Vagina (tissue), 2 donors: ENCODE measurements at regions not wholly inside any gene's neighbourhood (a gene's known extent, or its start where the extent isn't known, plus 50 kb on each side); places are given as distances from the start of the nearest gene placed in this dataset.

Experiments
- DNase-seq, 2 donors: peaks; one replicate each; pipeline ENCODE4 v3.0.0-alpha.2; 2017; ENCODE audit errors: extremely low spot score in 2 of 2
- H3K27ac ChIP-seq: fragments of 200-600 bp; sonication (generic); one replicate; pipeline ENCODE4 v1.5.1; 2019
- H3K27me3 ChIP-seq: fragments of 200-600 bp; sonication (generic); one replicate; pipeline ENCODE4 v1.5.1; 2019
- H3K36me3 ChIP-seq, 2 donors: fragments of 200-600 bp; sonication (generic); one replicate each; pipeline ENCODE4 v1.5.1; 2017 to 2019
- H3K4me1 ChIP-seq: fragments of 200-600 bp; sonication (generic); one replicate; pipeline ENCODE4 v1.5.1; 2019
- H3K4me3 ChIP-seq, 2 donors: fragments of 200-600 bp; sonication (generic); 1 replicate in 1 of 2; 2 replicates in 1 of 2; pipeline ENCODE4 v1.5.1; 2016 to 2019
- H3K9me3 ChIP-seq: fragments of 200-600 bp; sonication (generic); one replicate; pipeline ENCODE4 v1.5.1; 2019
- CTCF ChIP-seq, 3 experiments: fragments of 450-650 bp in 2 of 3; fragments of 200-600 bp in 1 of 3; sonication (generic) in 1 of 3; IDR thresholded peaks; one replicate each; pipeline ENCODE4 v1.5.1; 2017 to 2019; ENCODE audit warnings: antibody characterized with exemption in 3 of 3, mild to moderate bottlenecking in 2 of 3, moderate library complexity in 2 of 3
- POLR2A ChIP-seq, 2 donors: fragments of 450-650 bp; IDR thresholded peaks; one replicate each; pipeline ENCODE4 v1.6.1; 2017; ENCODE audit warnings: antibody characterized with exemption in 2 of 2, mild to moderate bottlenecking in 2 of 2, moderate library complexity in 2 of 2
- POLR2AphosphoS5 ChIP-seq, 2 donors: sonication (generic); formaldehyde crosslinking; IDR thresholded peaks; one replicate each; pipeline ENCODE4 v1.9.0; 2017; ENCODE audit warnings: antibody characterized with exemption in 2 of 2, mild to moderate bottlenecking in 2 of 2, low read depth in 1 of 2; ENCODE audit not compliant: insufficient read depth in 1 of 2
- intact Hi-C: fragments of 100-400 bp; cut with DNase I; formaldehyde crosslinking; loops from one replicate; pipeline ENCODE4 v1.15.1; 2023

- TF ChIP-seq CTCF (IDR thresholded peaks at IDR 0.05) (no peak), POLR2AphosphoS5 (IDR thresholded peaks at IDR 0.05; ENCODE audit: insufficient read depth in 1 of 2, low read depth in 1 of 2) (no peak), POLR2A (IDR thresholded peaks at IDR 0.05) (no peak)
Measured at GRCh38 chr14:66383771-66384170, 102.4 kb upstream of the CCDC196 start.

GRCh38 chr14:66388516-66388915 is 97.7 kb upstream of the CCDC196 start:
- no peaks in the 10 kb centered on the region for H3K27me3 ChIP-seq
- no peak for TF ChIP-seq POLR2AphosphoS5 (IDR thresholded peaks at IDR 0.05; ENCODE audit: insufficient read depth in 1 of 2, low read depth in 1 of 2)
- TF ChIP-seq CTCF (IDR thresholded peaks at IDR 0.05) = no peak
- TF ChIP-seq POLR2A (IDR thresholded peaks at IDR 0.05) = no peak
- intact Hi-C loops = no loop called here
- H3K9me3 ChIP-seq = no peaks in the 10 kb centered on the region
- no peaks in the 10 kb centered on the region for H3K4me1 ChIP-seq
- H3K36me3 ChIP-seq = no peaks in the 10 kb centered on the region
- no peak overlapping the region for H3K4me3 ChIP-seq
- DNase-seq = no peak
- H3K27ac ChIP-seq = no peak overlapping the region

More at GRCh38 chr14:66383771-66384170, 102.4 kb upstream of the CCDC196 start:
- Histone ChIP-seq H3K4me1 (no peaks in the 10 kb centered on the region), H3K27me3 (no peaks in the 10 kb centered on the region), H3K4me3 (no peak overlapping the region), H3K36me3 (no peaks in the 10 kb centered on the region), H3K9me3 (no peaks in the 10 kb centered on the region), H3K27ac (no peak overlapping the region)
- intact Hi-C loops = no loop called here
- DNase-seq = no peak

GRCh38 chr14:66389481-66389880 is 96.7 kb upstream of the CCDC196 start:
- Histone ChIP-seq H3K27me3 (no peaks in the 10 kb centered on the region), H3K4me3 (no peak overlapping the region), H3K9me3 (no peaks in the 10 kb centered on the region), H3K27ac (no peak overlapping the region), H3K36me3 (no peaks in the 10 kb centered on the region), H3K4me1 (no peaks in the 10 kb centered on the region)
- TF ChIP-seq CTCF (IDR thresholded peaks at IDR 0.05) = no peak
- no peak for TF ChIP-seq POLR2AphosphoS5 (IDR thresholded peaks at IDR 0.05; ENCODE audit: insufficient read depth in 1 of 2, low read depth in 1 of 2)
- no peak for TF ChIP-seq POLR2A (IDR thresholded peaks at IDR 0.05)
- intact Hi-C loops = no loop called here
- DNase-seq = no peak

- H3K36me3 ChIP-seq = no peaks in the 10 kb centered on the region
- H3K4me1 ChIP-seq = no peaks in the 10 kb centered on the region
- H3K4me3 ChIP-seq = no peak overlapping the region
- no peaks in the 10 kb centered on the region for H3K9me3 ChIP-seq
- TF ChIP-seq CTCF (IDR thresholded peaks at IDR 0.05) (no peak), POLR2A (IDR thresholded peaks at IDR 0.05) (no peak), POLR2AphosphoS5 (IDR thresholded peaks at IDR 0.05; ENCODE audit: insufficient read depth in 1 of 2, low read depth in 1 of 2) (no peak)
- H3K27me3 ChIP-seq = no peaks in the 10 kb centered on the region
- no peak for DNase-seq
- H3K27ac ChIP-seq = no peak overlapping the region
- intact Hi-C loops = no loop called here
Measured at GRCh38 chr14:66395300-66395699, 90.9 kb upstream of the CCDC196 start.

GRCh38 chr14:66396164-66396563 is 90.0 kb upstream of the CCDC196 start:
- TF ChIP-seq POLR2A (IDR thresholded peaks at IDR 0.05) = no peak
- TF ChIP-seq CTCF (IDR thresholded peaks at IDR 0.05) = no peak
- TF ChIP-seq POLR2AphosphoS5 (IDR thresholded peaks at IDR 0.05; ENCODE audit: insufficient read depth in 1 of 2, low read depth in 1 of 2) = no peak
- Histone ChIP-seq H3K27me3 (no peaks in the 10 kb centered on the region), H3K4me3 (no peak overlapping the region), H3K4me1 (no peaks in the 10 kb centered on the region), H3K36me3 (no peaks in the 10 kb centered on the region), H3K27ac (no peak overlapping the region), H3K9me3 (no peaks in the 10 kb centered on the region)
- intact Hi-C loops = no loop called here
- no peak for DNase-seq
